DND-41 (cell line): ENCODE measurements at regions not wholly inside any gene's neighbourhood (a gene's known extent, or its start where the extent isn't known, plus 50 kb on each side); places are given as distances from the start of the nearest gene placed in this dataset.
"Not testable (repeated sequence)": the region's sequence is repeated elsewhere in the genome, so short reads cannot be mapped to it uniquely, and the experiment has no call there.

Experiments used
- CTCF ChIP-seq: IDR thresholded peaks from 2 replicates; pipeline ENCODE4 v1.5.1; 2012; ENCODE audit warnings: borderline replicate concordance, low read length, moderate library complexity, mild to moderate bottlenecking; ENCODE audit not compliant: poor library complexity, severe bottlenecking; ENCODE audit errors: extremely low read depth
- EZH2 ChIP-seq: IDR thresholded peaks from 3 replicates; pipeline ENCODE4 v1.6.1; 2012; ENCODE audit warnings: borderline replicate concordance, low read depth, mild to moderate bottlenecking, moderate library complexity, low read length, inconsistent platforms; ENCODE audit not compliant: severe bottlenecking

GRCh38 chr11:67728163-67728571 lies 53.7 kb upstream of the ALDH3B2 start:
- TF ChIP-seq CTCF, EZH2: not testable (repeated sequence)
